ENCODE measurements at regions not wholly inside any gene's neighbourhood (a gene's known extent, or its start where the extent isn't known, plus 50 kb on each side); places are given as distances from the start of the nearest gene placed in this dataset.

- no peak for DNase-seq (ENCODE audit: low spot score in 2 of 2)
- TF ChIP-seq POLR2A (IDR thresholded peaks at IDR 0.05) (no peak), CTCF (IDR thresholded peaks at IDR 0.05) (no peak)
- H3K4me3 ChIP-seq (ENCODE audit: low read depth, poor library complexity, severe bottlenecking): no peak overlapping the region
- intact Hi-C loops (cut with DNase I; ENCODE audit: low total_unique reads): no loop called here
- 55 to 59% methylated on average over 3 of the region's 3 CpGs for WGBS, 2 donors
These were observed 309.1 kb upstream of the COL3A1 start for GRCh38 chr2:188664951-188665595.

DNA sequence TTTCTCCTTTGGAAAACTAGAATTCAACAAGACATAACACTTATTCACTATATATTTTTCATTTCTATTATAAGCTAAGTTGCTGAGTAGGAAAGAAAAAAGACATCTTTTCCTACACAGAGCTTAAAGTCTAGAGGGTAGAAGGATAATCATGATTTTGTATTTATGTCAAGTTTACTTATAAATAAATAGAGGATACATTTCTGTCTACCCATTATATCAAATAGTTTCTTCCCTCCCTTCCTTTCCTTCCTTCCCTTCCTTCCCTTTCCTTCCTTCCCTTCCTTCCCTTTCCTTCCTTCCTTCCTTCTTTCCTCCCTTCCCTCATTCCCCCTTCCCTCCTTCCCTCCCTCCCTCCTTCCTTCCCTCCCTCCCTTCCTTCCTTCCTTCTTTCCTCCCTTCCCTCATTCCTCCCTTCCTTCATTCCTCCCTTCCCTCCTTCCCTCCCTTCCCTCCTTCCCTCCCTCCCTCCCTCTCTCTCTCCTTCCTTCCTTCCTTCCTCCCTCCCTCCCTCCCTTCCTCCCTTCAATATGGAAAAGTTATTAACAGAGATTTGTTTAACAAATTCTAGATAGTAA is 308.4 kb upstream of the COL3A1 start:
- no peak overlapping the region for H3K4me3 ChIP-seq (ENCODE audit: low read depth, poor library complexity, severe bottlenecking)
- DNase-seq (ENCODE audit: low spot score in 2 of 2): no peak
- intact Hi-C loops (cut with DNase I; ENCODE audit: low total_unique reads): no loop called here
- no peak for TF ChIP-seq POLR2A (IDR thresholded peaks at IDR 0.05)

- no peak overlapping the region for H3K4me3 ChIP-seq (ENCODE audit: low read depth, poor library complexity, severe bottlenecking)
- no peak for DNase-seq (ENCODE audit: low spot score in 2 of 2)
- intact Hi-C loops (cut with DNase I; ENCODE audit: low total_unique reads): no loop called here
- TF ChIP-seq CTCF (IDR thresholded peaks at IDR 0.05) (no peak), POLR2A (IDR thresholded peaks at IDR 0.05) (no peak)
These were observed 307.7 kb upstream of the COL3A1 start for GRCh38 chr2:188666503-188666902.

GRCh38 chr2:188668017-188668680 is 306.0 kb upstream of the COL3A1 start:
- intact Hi-C loops (cut with DNase I; ENCODE audit: low total_unique reads): no loop called here
- DNase-seq (ENCODE audit: low spot score in 2 of 2): no peak
- TF ChIP-seq CTCF (IDR thresholded peaks at IDR 0.05) (no peak), POLR2A (IDR thresholded peaks at IDR 0.05) (no peak)
- 33 to 38% methylated on average over 4 of the region's 4 CpGs for WGBS, 2 donors
- H3K4me3 ChIP-seq (ENCODE audit: low read depth, poor library complexity, severe bottlenecking): no peak overlapping the region

- no peak for DNase-seq (ENCODE audit: low spot score in 2 of 2)
- no peak for TF ChIP-seq POLR2A (IDR thresholded peaks at IDR 0.05)
- no peak for TF ChIP-seq CTCF (IDR thresholded peaks at IDR 0.05)
These were observed 298.7 kb upstream of the COL3A1 start for GRCh38 chr2:188675391-188676009.

DNA sequence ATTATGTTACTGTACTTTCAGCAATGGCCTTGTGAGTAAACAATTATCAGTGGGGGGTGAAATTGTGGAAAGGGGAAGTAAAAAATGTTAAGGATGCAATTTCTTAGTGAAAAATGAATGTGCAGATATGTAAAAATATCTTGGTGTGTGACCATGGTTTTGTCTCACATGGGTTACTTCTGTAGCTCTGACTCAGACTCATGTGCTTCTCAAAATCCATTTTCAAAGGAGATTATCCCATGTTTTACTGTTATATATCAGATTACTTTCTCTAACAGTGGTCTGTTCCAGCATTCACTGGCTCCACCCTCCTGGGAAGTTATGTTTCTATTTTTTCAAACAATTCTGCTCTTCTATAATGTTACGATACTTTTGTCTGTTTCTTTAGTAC is 298.2 kb upstream of the COL3A1 start:
- no peak for TF ChIP-seq POLR2A (IDR thresholded peaks at IDR 0.05)
- TF ChIP-seq CTCF (IDR thresholded peaks at IDR 0.05): no peak
- 72 to 81% methylated on average over 1 of the region's 1 CpG for WGBS, 2 donors
- intact Hi-C loops (cut with DNase I; ENCODE audit: low total_unique reads): no loop called here
- DNase-seq (ENCODE audit: low spot score in 2 of 2): no peak
- H3K4me3 ChIP-seq (ENCODE audit: low read depth, poor library complexity, severe bottlenecking): no peak overlapping the region

More at GRCh38 chr2:188675391-188676009, 298.7 kb upstream of the COL3A1 start:
- intact Hi-C loops (cut with DNase I; ENCODE audit: low total_unique reads): no loop called here
- no peak overlapping the region for H3K4me3 ChIP-seq (ENCODE audit: low read depth, poor library complexity, severe bottlenecking)
